ENCODE measurements at regions not wholly inside any gene's neighbourhood (a gene's known extent, or its start where the extent isn't known, plus 50 kb on each side); places are given as distances from the start of the nearest gene placed in this dataset.

GRCh38 chr11:123306531-123306930 lies 111.5 kb upstream of the CLMP start (continued):
- no peak for TF ChIP-seq ESRRA (IDR thresholded peaks at IDR 0.05; ENCODE audit: borderline replicate concordance, low read length)
- no peak for TF ChIP-seq JUNB (IDR thresholded peaks at IDR 0.05)
- TF ChIP-seq, protein P1, sequence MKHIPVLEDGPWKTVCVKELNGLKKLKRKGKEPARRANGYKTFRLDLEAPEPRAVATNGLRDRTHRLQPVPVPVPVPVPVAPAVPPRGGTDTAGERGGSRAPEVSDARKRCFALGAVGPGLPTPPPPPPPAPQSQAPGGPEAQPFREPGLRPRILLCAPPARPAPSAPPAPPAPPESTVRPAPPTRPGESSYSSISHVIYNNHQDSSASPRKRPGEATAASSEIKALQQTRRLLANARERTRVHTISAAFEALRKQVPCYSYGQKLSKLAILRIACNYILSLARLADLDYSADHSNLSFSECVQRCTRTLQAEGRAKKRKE (CRISPR knock-in tag; IDR thresholded peaks at IDR 0.05; ENCODE audit: low read depth) = no peak
- TF ChIP-seq CBX2 (IDR thresholded peaks at IDR 0.05; ENCODE audit: borderline replicate concordance, low read depth) = no peak

DNA sequence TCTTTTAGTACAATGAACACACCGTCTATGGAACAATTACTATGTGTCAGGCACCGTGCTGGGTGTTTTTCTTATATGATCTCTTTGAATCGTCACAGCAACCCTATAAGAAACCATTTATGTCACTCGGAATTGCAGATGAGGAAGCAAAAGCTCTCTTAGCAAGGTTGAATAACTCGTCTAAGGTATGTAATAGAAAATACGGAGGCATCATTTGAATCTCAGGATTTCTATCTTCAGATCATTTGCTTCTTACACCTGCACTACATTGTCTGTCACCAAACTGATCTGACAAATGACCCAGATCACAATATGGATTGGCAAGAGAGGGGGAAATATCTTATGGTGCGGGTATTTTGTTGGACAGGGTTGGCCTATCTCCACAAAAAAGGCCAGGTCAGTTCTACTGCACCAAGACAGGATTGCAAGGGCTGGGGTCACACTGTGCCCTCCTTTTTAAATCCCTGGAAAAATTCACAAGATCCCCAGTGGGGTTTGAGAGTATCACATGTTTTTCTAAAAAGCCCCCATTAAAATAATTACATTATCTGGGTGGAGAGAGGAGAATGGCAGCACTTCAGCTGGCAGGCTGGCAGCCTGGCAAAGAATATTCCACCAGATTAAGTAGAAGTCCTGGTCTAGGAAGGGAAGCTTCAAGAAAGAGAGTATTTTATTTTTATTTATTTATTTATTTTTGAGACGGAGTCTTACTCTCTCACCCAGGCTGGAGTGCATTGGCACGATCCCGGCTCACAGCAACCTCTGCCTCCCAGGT lies 110.7 kb upstream of the CLMP start:
- Histone ChIP-seq H3K27ac (no peak overlapping the region), H3K4me3 (no peak overlapping the region), H3K4me1 (peaks cover 17% of the 10 kb centered on the region; the same call in 2 of the 3 replicates), H3K9me3 (no peaks in the 10 kb centered on the region), H3K4me2 (no peak overlapping the region)
- WGBS (ENCODE audit: missing lambda C conversion rate) = 72% methylated on average over 10 of the region's 10 CpGs
- CTCF ChIA-PET = no interaction called here
- ATAC-seq (no peak), FAIRE-seq (no peak), DNase-seq (ENCODE audit: low read depth in 1 of 2, low spot score in 1 of 2) (no peak)
- TF ChIP-seq HOXA7 (CRISPR knock-in tag; IDR thresholded peaks at IDR 0.05) (no peak), CBX2 (IDR thresholded peaks at IDR 0.05; ENCODE audit: borderline replicate concordance, low read depth) (no peak), CHD2 (IDR thresholded peaks at IDR 0.05; ENCODE audit: low read length, partially characterized antibody) (no peak), MAFK (IDR thresholded peaks at IDR 0.05; ENCODE audit: partially characterized antibody) (no peak), HOXB13 (CRISPR knock-in tag; IDR thresholded peaks at IDR 0.05; ENCODE audit: low read depth) (no peak), ZNF302 (CRISPR knock-in tag; IDR thresholded peaks at IDR 0.05) (no peak), EHF (CRISPR knock-in tag; IDR thresholded peaks at IDR 0.05) (no peak), KDM1A (IDR thresholded peaks at IDR 0.05; ENCODE audit: low read depth) (no peak), EP300 (IDR thresholded peaks at IDR 0.05) (no peak), ZC3H11A (IDR thresholded peaks at IDR 0.05) (no peak), NFE2L2 (conservative IDR thresholded peaks at IDR 0.05; ENCODE audit: low read length) (no peak), HMGXB4 (CRISPR knock-in tag; IDR thresholded peaks at IDR 0.05; ENCODE audit: borderline replicate concordance) (no peak), CBX8 (IDR thresholded peaks at IDR 0.05) (no peak), HOXB5 (CRISPR knock-in tag; IDR thresholded peaks at IDR 0.05) (no peak), RAD21 (conservative IDR thresholded peaks at IDR 0.05 in 1 of 2, IDR thresholded peaks at IDR 0.05 in 1 of 2) (no peak)
- TF ChIP-seq, protein P2, sequence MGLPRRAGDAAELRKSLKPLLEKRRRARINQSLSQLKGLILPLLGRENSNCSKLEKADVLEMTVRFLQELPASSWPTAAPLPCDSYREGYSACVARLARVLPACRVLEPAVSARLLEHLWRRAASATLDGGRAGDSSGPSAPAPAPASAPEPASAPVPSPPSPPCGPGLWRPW (IDR thresholded peaks at IDR 0.05) = no peak
- TF ChIP-seq, protein P3, sequence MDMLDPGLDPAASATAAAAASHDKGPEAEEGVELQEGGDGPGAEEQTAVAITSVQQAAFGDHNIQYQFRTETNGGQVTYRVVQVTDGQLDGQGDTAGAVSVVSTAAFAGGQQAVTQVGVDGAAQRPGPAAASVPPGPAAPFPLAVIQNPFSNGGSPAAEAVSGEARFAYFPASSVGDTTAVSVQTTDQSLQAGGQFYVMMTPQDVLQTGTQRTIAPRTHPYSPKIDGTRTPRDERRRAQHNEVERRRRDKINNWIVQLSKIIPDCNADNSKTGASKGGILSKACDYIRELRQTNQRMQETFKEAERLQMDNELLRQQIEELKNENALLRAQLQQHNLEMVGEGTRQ (IDR thresholded peaks at IDR 0.05) = no peak
- TF ChIP-seq, protein P4, sequence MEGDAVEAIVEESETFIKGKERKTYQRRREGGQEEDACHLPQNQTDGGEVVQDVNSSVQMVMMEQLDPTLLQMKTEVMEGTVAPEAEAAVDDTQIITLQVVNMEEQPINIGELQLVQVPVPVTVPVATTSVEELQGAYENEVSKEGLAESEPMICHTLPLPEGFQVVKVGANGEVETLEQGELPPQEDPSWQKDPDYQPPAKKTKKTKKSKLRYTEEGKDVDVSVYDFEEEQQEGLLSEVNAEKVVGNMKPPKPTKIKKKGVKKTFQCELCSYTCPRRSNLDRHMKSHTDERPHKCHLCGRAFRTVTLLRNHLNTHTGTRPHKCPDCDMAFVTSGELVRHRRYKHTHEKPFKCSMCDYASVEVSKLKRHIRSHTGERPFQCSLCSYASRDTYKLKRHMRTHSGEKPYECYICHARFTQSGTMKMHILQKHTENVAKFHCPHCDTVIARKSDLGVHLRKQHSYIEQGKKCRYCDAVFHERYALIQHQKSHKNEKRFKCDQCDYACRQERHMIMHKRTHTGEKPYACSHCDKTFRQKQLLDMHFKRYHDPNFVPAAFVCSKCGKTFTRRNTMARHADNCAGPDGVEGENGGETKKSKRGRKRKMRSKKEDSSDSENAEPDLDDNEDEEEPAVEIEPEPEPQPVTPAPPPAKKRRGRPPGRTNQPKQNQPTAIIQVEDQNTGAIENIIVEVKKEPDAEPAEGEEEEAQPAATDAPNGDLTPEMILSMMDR (IDR thresholded peaks at IDR 0.05) = no peak
- TF ChIP-seq, protein P1 (CRISPR knock-in tag; IDR thresholded peaks at IDR 0.05; ENCODE audit: low read depth) = no peak
- POLR2A ChIA-PET = no interaction called here
